Activated CD8-positive, alpha-beta T cell treated with anti-CD3 and anti-CD28 coated beads for 36 hours (primary cell): ENCODE measurements at regions not wholly inside any gene's neighbourhood (a gene's known extent, or its start where the extent isn't known, plus 50 kb on each side); places are given as distances from the start of the nearest gene placed in this dataset.

Source experiments
- ATAC-seq: fragments of 200-7000 bp; cut with Tn5 transposase; one replicate; pipeline ENCODE4 v1.10.0; 2021; ENCODE audit warnings: mild to moderate bottlenecking, moderate library complexity
- CTCF ChIA-PET: fragments of 350-600 bp; sonication (Branson Sonifier 250); formaldehyde crosslinking; loops from one replicate; lab custom pipeline; 2021; ENCODE audit warnings: antibody characterized with exemption; lab: Charles Lee
- POLR2A ChIA-PET: fragments of 350-600 bp; sonication (Branson Sonifier 250); formaldehyde crosslinking; loops from one replicate; lab custom pipeline; 2021; ENCODE audit warnings: antibody characterized with exemption; lab: Charles Lee
- DNase-seq: peaks from one replicate; pipeline ENCODE4 v3.0.0-alpha.2; 2020
- H3K27ac Mint-ChIP-seq: one replicate; pipeline ENCODE4 v1.8.0; 2021; ENCODE audit warnings: mild to moderate bottlenecking, mixed read lengths
- H3K27me3 Mint-ChIP-seq: one replicate; pipeline ENCODE4 v1.8.0; 2021; ENCODE audit warnings: mixed read lengths
- H3K36me3 Mint-ChIP-seq: one replicate; pipeline ENCODE4 v1.8.0; 2021; ENCODE audit warnings: low read depth, mixed read lengths
- H3K4me1 Mint-ChIP-seq: one replicate; pipeline ENCODE4 v1.8.0; 2021; ENCODE audit warnings: low read depth, mixed read lengths
- H3K4me3 Mint-ChIP-seq: one replicate; pipeline ENCODE4 v1.8.0; 2021; ENCODE audit warnings: mild to moderate bottlenecking, moderate library complexity, mixed read lengths
- H3K9me3 Mint-ChIP-seq: one replicate; pipeline ENCODE4 v1.8.0; 2021; ENCODE audit warnings: mixed read lengths
- intact Hi-C: fragments of 100-400 bp; cut with micrococcal nuclease; formaldehyde crosslinking; loops from one replicate; pipeline ENCODE4 v1.10.0; 2022
- TF ChIP-seq, protein P1 (sequence below): fragments of 200-600 bp; IDR thresholded peaks from one replicate; pipeline ENCODE4 v1.8.0; 2022; ENCODE audit warnings: antibody characterized with exemption, mild to moderate bottlenecking

DNA sequence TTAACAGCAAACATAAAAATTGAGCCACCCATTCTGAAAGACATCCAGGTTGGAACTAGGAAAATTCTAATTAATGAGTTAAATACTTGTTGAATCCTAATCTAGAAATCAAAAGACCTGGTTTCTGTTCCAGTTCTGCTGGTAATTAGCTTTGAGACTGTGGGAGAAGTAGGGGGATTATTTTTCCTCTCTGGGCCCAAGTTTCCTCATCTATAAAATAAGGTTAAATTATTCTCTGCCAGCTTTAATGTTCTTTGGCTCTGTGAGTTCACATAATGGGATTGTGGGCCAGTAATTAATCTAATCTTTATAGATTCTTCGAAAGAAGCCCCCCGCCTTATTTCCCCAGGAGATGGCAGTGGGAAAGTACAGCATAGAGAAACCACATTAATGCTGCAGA, 104.6 kb downstream of the ENC1 start:
- peaks cover 15% of the 10 kb centered on the region for H3K9me3 Mint-ChIP-seq
- H3K4me1 Mint-ChIP-seq: no peaks in the 10 kb centered on the region
- H3K27ac Mint-ChIP-seq: no peak overlapping the region
- ChIA-PET CTCF (no interaction called here), POLR2A (no interaction called here)
- intact Hi-C loops: no loop called here
- no peaks in the 10 kb centered on the region for H3K36me3 Mint-ChIP-seq
- ATAC-seq (no peak), DNase-seq (no peak)
- H3K4me3 Mint-ChIP-seq: no peak overlapping the region
- H3K27me3 Mint-ChIP-seq: peaks cover 12% of the 10 kb centered on the region
- TF ChIP-seq, protein P1, sequence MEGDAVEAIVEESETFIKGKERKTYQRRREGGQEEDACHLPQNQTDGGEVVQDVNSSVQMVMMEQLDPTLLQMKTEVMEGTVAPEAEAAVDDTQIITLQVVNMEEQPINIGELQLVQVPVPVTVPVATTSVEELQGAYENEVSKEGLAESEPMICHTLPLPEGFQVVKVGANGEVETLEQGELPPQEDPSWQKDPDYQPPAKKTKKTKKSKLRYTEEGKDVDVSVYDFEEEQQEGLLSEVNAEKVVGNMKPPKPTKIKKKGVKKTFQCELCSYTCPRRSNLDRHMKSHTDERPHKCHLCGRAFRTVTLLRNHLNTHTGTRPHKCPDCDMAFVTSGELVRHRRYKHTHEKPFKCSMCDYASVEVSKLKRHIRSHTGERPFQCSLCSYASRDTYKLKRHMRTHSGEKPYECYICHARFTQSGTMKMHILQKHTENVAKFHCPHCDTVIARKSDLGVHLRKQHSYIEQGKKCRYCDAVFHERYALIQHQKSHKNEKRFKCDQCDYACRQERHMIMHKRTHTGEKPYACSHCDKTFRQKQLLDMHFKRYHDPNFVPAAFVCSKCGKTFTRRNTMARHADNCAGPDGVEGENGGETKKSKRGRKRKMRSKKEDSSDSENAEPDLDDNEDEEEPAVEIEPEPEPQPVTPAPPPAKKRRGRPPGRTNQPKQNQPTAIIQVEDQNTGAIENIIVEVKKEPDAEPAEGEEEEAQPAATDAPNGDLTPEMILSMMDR: no peak

GRCh38 chr5:74534397-74535129, 106.0 kb downstream of the ENC1 start:
- ATAC-seq (no peak), DNase-seq (no peak)
- H3K36me3 Mint-ChIP-seq: no peaks in the 10 kb centered on the region
- intact Hi-C loops: no loop called here
- POLR2A ChIA-PET: no interaction called here
- no peaks in the 10 kb centered on the region for H3K4me1 Mint-ChIP-seq
- CTCF ChIA-PET: no interaction called here
- H3K4me3 Mint-ChIP-seq: no peak overlapping the region
- H3K27ac Mint-ChIP-seq: no peak overlapping the region
- TF ChIP-seq, protein P1: no peak
- peaks cover 12% of the 10 kb centered on the region for H3K27me3 Mint-ChIP-seq
- H3K9me3 Mint-ChIP-seq: peaks cover 15% of the 10 kb centered on the region

DNA sequence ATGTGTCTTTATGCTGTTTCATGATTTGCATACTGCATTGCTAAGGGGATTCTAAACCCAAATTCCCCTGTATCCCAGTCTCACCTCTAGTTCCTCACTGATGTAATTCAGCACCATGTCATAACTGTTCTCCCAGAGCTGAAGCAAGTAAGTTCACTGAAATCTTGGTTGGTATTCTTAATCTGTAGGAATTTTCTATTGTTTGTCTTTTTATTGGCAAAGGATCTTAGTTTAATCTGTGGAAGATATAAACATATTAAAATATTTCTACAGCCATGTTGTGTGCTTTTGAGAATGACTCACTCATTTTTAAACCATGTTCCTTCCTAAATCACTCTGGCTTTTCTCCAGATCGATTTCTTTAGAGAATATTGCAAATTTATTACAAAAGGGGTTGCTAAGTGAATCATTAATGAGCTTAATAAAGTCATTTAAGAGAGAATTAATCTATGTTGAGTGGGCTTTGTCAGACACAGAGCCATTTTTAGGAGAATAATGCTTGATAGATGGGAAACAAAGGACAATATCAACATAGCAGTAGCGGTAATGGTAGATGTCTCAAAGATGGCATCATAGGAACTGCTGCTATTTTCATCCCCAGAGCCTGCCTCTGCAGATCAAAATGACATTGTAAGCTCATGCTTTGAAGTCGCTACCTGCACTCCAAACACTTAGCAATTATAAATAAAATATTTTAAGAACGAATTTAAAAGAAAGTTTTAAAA, 110.0 kb downstream of the ENC1 start:
- H3K4me3 Mint-ChIP-seq: no peak overlapping the region
- CTCF ChIA-PET: no interaction called here
- DNase-seq (no peak), ATAC-seq (no peak)
- no peak overlapping the region for H3K27ac Mint-ChIP-seq
- no peaks in the 10 kb centered on the region for H3K4me1 Mint-ChIP-seq
- POLR2A ChIA-PET: no interaction called here
- TF ChIP-seq, protein P1: no peak
- peaks cover 15% of the 10 kb centered on the region for H3K9me3 Mint-ChIP-seq
- intact Hi-C loops: no loop called here
- peaks cover 3% of the 10 kb centered on the region for H3K27me3 Mint-ChIP-seq
- H3K36me3 Mint-ChIP-seq: no peaks in the 10 kb centered on the region

DNA sequence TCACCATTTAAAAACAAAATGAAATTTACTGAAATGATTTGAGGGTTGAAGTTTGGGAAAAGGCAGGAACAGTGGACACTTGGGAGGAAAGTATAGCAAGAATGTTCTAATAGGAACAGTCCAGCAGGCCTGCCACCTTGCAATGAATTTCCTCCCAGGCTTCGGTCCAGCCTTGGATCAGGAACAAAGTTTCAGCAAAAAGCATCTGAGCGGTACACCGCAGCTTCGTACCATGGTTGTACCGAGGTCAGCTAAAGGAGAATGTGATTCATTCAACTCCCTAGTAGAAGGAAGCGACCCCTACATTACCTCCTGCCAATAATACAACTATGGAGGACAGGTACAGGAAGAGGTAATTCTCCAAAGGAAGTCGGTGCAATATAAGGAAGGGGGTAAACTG, 111.4 kb downstream of the ENC1 start:
- Mint-ChIP-seq H3K27ac (no peak overlapping the region), H3K36me3 (no peaks in the 10 kb centered on the region)
- POLR2A ChIA-PET: no interaction called here

More for the DNA sequence above, 111.4 kb downstream of the ENC1 start:
- Mint-ChIP-seq H3K4me1 (no peaks in the 10 kb centered on the region), H3K9me3 (peaks cover 14% of the 10 kb centered on the region), H3K27me3 (peaks cover 3% of the 10 kb centered on the region), H3K4me3 (no peak overlapping the region)
- TF ChIP-seq, protein P1: no peak
- intact Hi-C loops: no loop called here
- no peak for ATAC-seq
- DNase-seq: no peak
- CTCF ChIA-PET: no interaction called here
